ENCODE measurements at regions not wholly inside any gene's neighbourhood (a gene's known extent, or its start where the extent isn't known, plus 50 kb on each side); places are given as distances from the start of the nearest gene placed in this dataset.

DNA sequence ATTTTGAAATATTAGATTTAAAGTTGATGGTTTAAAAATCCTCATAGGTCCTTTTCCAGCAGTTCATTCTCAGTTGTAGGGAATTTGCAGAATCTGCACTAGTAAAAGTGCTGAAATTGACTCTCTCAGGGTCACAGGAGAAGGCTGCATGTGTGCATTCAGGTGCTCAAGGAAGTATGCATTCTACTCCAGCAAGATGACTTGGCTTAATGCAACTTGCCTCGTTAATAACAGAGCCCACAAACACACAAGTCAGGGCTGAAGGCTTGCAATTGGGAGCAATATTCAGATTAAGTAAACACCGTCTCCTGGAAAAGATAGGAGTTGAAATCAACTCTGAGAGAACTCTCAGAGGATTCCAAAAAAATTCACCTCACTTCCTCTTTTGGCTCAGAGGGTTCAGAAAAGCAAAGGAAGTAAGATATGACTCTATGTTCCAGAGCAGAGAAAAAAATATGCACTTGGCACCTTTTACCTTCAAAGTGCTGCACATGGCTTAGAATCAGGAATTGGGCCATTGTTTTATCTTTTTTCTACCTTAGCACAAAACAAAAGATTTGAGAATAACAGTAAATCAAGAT lies 406.3 kb upstream of the DCN start:
- Histone ChIP-seq H3K36me3 (ENCODE audit: control insufficient read depth in 2 of 2, extremely low read depth in 1 of 2, insufficient read depth in 1 of 2, low read length in 1 of 2) (no peaks in the 10 kb centered on the region), H3K27ac (ENCODE audit: low read length) (no peak overlapping the region), H3K4me1 (ENCODE audit: control insufficient read depth in 1 of 2, extremely low read depth in 1 of 2, insufficient read depth in 2 of 2, low read length in 2 of 2) (peaks cover 0 to 3% of the 10 kb centered on the region in 2 experiments), H3K27me3 (replicated peaks in 1 of 2; ENCODE audit: control insufficient read depth in 2 of 2, extremely low read depth in 1 of 2, insufficient read depth in 2 of 2, low read length in 1 of 2) (no peaks in the 10 kb centered on the region), H3K9me3 (no peaks in the 10 kb centered on the region), H3K4me3 (ENCODE audit: control insufficient read depth in 1 of 2, extremely low read depth in 1 of 2, low read length in 1 of 2) (no peak overlapping the region)
- Mint-ChIP-seq H3K4me3 (no peak overlapping the region), H3K36me3 (no peaks in the 10 kb centered on the region), H3K4me1 (peaks cover 2 to 8% (median 6%) of the 10 kb centered on the region in 3 donors), H3K27me3 (no peaks in the 10 kb centered on the region), H3K27ac (no peak overlapping the region), H3K9me3 (no peaks in the 10 kb centered on the region)
- ChIA-PET POLR2A (no interaction called here), CTCF (no interaction called here)
- ATAC-seq (replicated peaks in 1 of 4) (no peak), DNase-seq (no peak)
- no CpG with 5 or more reads among the region's 2 CpGs for WGBS (ENCODE audit: insufficient coverage)

DNA sequence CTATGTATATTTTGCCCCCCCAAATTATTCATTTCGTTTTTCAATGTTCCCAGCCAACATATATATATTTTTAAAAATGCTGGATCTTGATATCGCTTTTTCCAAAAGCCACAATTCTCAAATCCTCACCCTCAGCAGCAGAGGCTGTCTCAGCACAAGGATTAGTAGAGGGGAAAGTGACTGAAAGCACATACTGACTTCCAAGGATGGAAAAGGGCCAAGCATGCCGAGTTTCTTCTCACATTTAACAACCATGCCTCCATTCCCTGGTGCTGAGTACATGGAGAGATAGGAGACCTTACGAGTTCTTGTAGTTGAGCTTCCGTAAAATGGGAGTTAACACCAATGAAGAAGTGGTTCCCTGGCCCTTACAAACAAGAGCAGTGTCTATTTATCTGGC lies 403.4 kb upstream of the DCN start:
- ChIA-PET POLR2A (no interaction called here), CTCF (interaction anchor here in 1 of 2 donors (0.6 kb wide), 1 partner anchor 647 kb away, joined by 5 read pairs; no protein-coding TSS in a partner anchor)
- no peak overlapping the region for H3K4me3 ChIP-seq (ENCODE audit: control insufficient read depth in 1 of 2, extremely low read depth in 1 of 2, low read length in 1 of 2)
- no peak for DNase-seq
- WGBS (ENCODE audit: insufficient coverage), result no CpG with 5 or more reads among the region's 5 CpGs
- H3K27ac ChIP-seq (ENCODE audit: low read length), result no peak overlapping the region
- H3K27me3 ChIP-seq (replicated peaks in 1 of 2; ENCODE audit: control insufficient read depth in 2 of 2, extremely low read depth in 1 of 2, insufficient read depth in 2 of 2, low read length in 1 of 2), result no peaks in the 10 kb centered on the region
- Mint-ChIP-seq H3K4me1 (peaks cover 2 to 8% (median 6%) of the 10 kb centered on the region in 3 donors), H3K36me3 (no peaks in the 10 kb centered on the region), H3K27ac (no peak overlapping the region), H3K4me3 (no peak overlapping the region), H3K9me3 (no peaks in the 10 kb centered on the region), H3K27me3 (no peaks in the 10 kb centered on the region)
- ATAC-seq (replicated peaks in 1 of 4), result no peak
- peaks cover 0 to 3% of the 10 kb centered on the region in 2 experiments for H3K4me1 ChIP-seq (ENCODE audit: control insufficient read depth in 1 of 2, extremely low read depth in 1 of 2, insufficient read depth in 2 of 2, low read length in 2 of 2)
- H3K9me3 ChIP-seq, result no peaks in the 10 kb centered on the region
- H3K36me3 ChIP-seq (ENCODE audit: control insufficient read depth in 2 of 2, extremely low read depth in 1 of 2, insufficient read depth in 1 of 2, low read length in 1 of 2), result no peaks in the 10 kb centered on the region

DNA sequence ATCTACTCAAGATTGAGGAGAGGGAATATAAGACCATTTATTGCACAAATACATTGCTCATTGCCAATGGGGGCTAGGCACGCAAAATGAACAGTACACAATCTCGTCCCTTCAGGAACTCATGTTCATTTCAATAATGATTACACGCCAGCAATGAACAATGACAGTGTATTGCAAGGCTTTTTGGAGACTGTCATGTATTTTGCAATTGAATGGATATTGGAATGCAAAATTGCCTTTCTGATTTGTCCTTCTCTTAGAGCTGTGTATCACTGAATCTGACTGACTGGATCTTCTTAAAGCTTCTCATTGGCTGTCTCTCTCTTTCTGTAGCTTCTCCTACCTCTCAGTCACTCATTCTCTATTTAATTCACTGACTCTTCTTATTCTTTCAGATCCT lies 400.2 kb upstream of the DCN start:
- Histone ChIP-seq H3K36me3 (ENCODE audit: control insufficient read depth in 2 of 2, extremely low read depth in 1 of 2, insufficient read depth in 1 of 2, low read length in 1 of 2) (no peaks in the 10 kb centered on the region), H3K27me3 (replicated peaks in 1 of 2; ENCODE audit: control insufficient read depth in 2 of 2, extremely low read depth in 1 of 2, insufficient read depth in 2 of 2, low read length in 1 of 2) (no peaks in the 10 kb centered on the region), H3K4me1 (ENCODE audit: control insufficient read depth in 1 of 2, extremely low read depth in 1 of 2, insufficient read depth in 2 of 2, low read length in 2 of 2) (peaks cover 0 to under 1% of the 10 kb centered on the region in 2 experiments), H3K27ac (ENCODE audit: low read length) (no peak overlapping the region), H3K4me3 (ENCODE audit: control insufficient read depth in 1 of 2, extremely low read depth in 1 of 2, low read length in 1 of 2) (no peak overlapping the region), H3K9me3 (no peaks in the 10 kb centered on the region)
- Mint-ChIP-seq H3K9me3 (no peaks in the 10 kb centered on the region), H3K4me1 (peaks cover 10 to 18% (median 14%) of the 10 kb centered on the region in 3 donors), H3K4me3 (no peak overlapping the region), H3K27ac (no peak overlapping the region), H3K27me3 (no peaks in the 10 kb centered on the region), H3K36me3 (no peaks in the 10 kb centered on the region)
- whole genome bisulfite sequencing (ENCODE audit: insufficient coverage), result no CpG with 5 or more reads among the region's 3 CpGs
- ATAC-seq (replicated peaks in 1 of 4) (no peak), DNase-seq (no peak)
- CTCF ChIA-PET, result interaction anchor here in 1 of 2 donors (0.6 to 0.7 kb wide), 2 partner anchors 16 to 766 kb away, joined by 3 to 13 read pairs; no protein-coding TSS in a partner anchor
- POLR2A ChIA-PET, result no interaction called here

DNA sequence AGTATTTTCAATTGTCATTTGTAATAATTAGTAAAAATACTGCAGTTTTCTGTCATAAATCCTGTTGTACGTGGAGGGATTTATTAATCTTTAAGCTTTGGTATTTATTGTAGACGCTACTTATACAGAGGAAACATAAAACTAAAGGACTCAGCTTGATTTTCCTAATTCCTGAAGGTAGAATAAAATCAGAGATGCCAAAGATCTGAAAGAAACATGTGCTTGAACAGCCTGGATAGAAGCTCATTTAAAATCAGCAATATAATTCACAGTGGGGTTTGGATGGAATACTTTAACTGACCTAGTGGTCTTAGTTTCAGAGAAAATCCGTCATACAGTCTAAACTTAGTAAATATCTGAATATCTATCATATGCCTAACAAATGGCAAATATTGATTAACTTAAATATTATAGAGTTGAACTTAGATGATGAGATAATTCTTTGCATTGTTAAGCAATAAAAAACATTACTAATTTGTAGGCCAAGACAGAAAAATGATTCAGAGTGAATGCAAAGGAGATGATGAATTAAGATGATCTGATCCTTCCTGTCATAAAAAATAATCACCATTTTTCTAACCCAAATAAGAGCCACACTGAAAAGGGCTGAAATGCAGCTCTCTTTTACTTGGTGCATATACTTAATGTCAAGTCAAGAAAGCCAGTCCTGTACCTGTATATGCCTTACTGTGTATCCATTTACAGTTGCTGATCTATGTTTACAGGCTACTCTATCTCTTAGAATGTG lies 397.1 kb upstream of the DCN start:
- H3K4me3 ChIP-seq (ENCODE audit: control insufficient read depth in 1 of 2, extremely low read depth in 1 of 2, low read length in 1 of 2), result no peak overlapping the region
- no peaks in the 10 kb centered on the region for H3K27me3 ChIP-seq (replicated peaks in 1 of 2; ENCODE audit: control insufficient read depth in 2 of 2, extremely low read depth in 1 of 2, insufficient read depth in 2 of 2, low read length in 1 of 2)
- H3K27ac ChIP-seq (ENCODE audit: low read length), result no peak overlapping the region
- Mint-ChIP-seq H3K9me3 (no peaks in the 10 kb centered on the region), H3K27me3 (peaks cover 0 to 2% of the 10 kb centered on the region in 2 donors), H3K4me1 (peaks cover 16 to 24% (median 19%) of the 10 kb centered on the region in 3 donors), H3K36me3 (no peaks in the 10 kb centered on the region), H3K4me3 (no peak overlapping the region), H3K27ac (peak overlapping the region in 1 of 2 donors; percentile 25)
- no peak for DNase-seq
- H3K36me3 ChIP-seq (ENCODE audit: control insufficient read depth in 2 of 2, extremely low read depth in 1 of 2, insufficient read depth in 1 of 2, low read length in 1 of 2), result no peaks in the 10 kb centered on the region
- WGBS (ENCODE audit: insufficient coverage), result no CpG with 5 or more reads among the region's 3 CpGs
- CTCF ChIA-PET, result interaction anchor here (0.5 to 1.4 kb wide), 13 partner anchors 8 to 1035 kb away, joined by 3 to 9 read pairs (median 4); no protein-coding TSS in a partner anchor
- ATAC-seq (replicated peaks in 1 of 4), result no peak
- no peaks in the 10 kb centered on the region for H3K9me3 ChIP-seq
- peaks cover 0 to 2% of the 10 kb centered on the region in 2 experiments for H3K4me1 ChIP-seq (ENCODE audit: control insufficient read depth in 1 of 2, extremely low read depth in 1 of 2, insufficient read depth in 2 of 2, low read length in 2 of 2)
- POLR2A ChIA-PET, result interaction anchor here (0.6 to 1.9 kb wide), 7 partner anchors 11 to 566 kb away, joined by 3 to 10 read pairs (median 3); partner anchors contain the start of gene BTG1 (in 1 of the 2)

DNA sequence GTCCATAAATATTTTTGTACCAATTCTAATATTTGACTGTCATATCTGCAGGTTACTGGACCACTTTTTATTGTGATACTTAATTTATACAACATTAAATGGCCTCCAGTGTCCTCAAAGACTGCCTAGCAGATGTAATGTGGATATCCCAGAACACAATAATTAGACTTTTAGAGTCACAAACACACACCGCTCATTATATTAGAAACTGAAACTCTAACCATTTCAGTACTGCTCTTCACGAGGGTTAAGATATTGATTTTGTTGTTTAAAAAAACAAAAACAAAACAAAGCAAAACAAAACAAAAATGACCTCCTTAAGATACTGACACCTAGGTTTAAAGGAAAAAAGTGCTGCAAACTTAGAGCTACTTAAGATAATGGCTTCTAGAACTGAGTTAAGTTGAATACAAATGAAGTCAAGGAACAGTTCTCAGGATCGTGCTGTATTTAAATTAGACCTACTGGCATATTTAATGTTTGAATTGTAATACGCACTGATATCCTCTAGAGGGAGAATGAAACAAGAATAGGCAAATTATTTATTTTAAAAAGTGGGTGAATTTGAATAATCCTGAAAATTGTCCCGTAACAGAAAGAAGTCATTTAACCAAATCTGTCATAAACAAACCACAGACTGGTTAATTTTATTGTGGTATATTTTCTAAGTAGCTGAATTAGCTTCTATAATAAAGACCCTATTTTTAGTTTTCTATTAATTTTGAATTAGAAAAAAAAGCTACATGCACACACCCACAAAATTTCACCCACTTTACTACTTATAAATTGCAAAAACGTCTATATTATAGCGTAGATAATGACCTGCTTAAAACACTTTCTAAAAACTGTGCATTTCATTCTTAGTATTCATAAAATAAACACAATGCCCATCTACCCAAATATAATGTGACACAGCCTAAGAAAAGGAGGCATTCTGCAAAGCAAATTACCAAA lies 395.2 kb upstream of the DCN start:
- Mint-ChIP-seq H3K4me1 (peaks cover 21 to 32% (median 21%) of the 10 kb centered on the region in 3 donors), H3K36me3 (no peaks in the 10 kb centered on the region), H3K4me3 (peak overlapping the region; percentile 66 to 79 (median 78)), H3K27ac (peak overlapping the region; percentile 67 to 80), H3K9me3 (no peaks in the 10 kb centered on the region), H3K27me3 (peaks cover 0 to 2% of the 10 kb centered on the region in 2 donors)
- Histone ChIP-seq H3K27me3 (replicated peaks in 1 of 2; ENCODE audit: control insufficient read depth in 2 of 2, extremely low read depth in 1 of 2, insufficient read depth in 2 of 2, low read length in 1 of 2) (no peaks in the 10 kb centered on the region), H3K36me3 (ENCODE audit: control insufficient read depth in 2 of 2, extremely low read depth in 1 of 2, insufficient read depth in 1 of 2, low read length in 1 of 2) (no peaks in the 10 kb centered on the region), H3K9me3 (no peaks in the 10 kb centered on the region), H3K4me1 (ENCODE audit: control insufficient read depth in 1 of 2, extremely low read depth in 1 of 2, insufficient read depth in 2 of 2, low read length in 2 of 2) (peaks cover 0 to 2% of the 10 kb centered on the region in 2 experiments), H3K4me3 (ENCODE audit: control insufficient read depth in 1 of 2, extremely low read depth in 1 of 2, low read length in 1 of 2) (peak overlapping the region in 1 of 2 donors; percentile 40), H3K27ac (ENCODE audit: low read length) (no peak overlapping the region)
- DNase-seq (peak in 1 of 35 experiments; percentile 49), ATAC-seq (replicated peaks in 1 of 4) (peak; percentile 65 to 76 (median 74))
- 51% methylated on average over 2 of the region's 7 CpGs for WGBS (ENCODE audit: insufficient coverage)
- ChIA-PET CTCF (interaction anchor here (0.6 to 1.4 kb wide), 10 partner anchors 13 to 1033 kb away, joined by 3 to 7 read pairs (median 3); no protein-coding TSS in a partner anchor), POLR2A (interaction anchor here (0.6 to 1.9 kb wide), 4 partner anchors 560 to 1601 kb away, joined by 3 to 10 read pairs (median 4); partner anchors contain the start of gene BTG1 (in 1 of the 2))

- H3K4me3 ChIP-seq (ENCODE audit: control insufficient read depth in 1 of 2, extremely low read depth in 1 of 2, low read length in 1 of 2), result no peak overlapping the region
- Mint-ChIP-seq H3K27ac (no peak overlapping the region), H3K36me3 (no peaks in the 10 kb centered on the region), H3K9me3 (no peaks in the 10 kb centered on the region), H3K4me1 (peaks cover 21 to 32% (median 21%) of the 10 kb centered on the region in 3 donors), H3K4me3 (no peak overlapping the region), H3K27me3 (peaks cover 0 to 4% of the 10 kb centered on the region in 2 donors)
- H3K27me3 ChIP-seq (replicated peaks in 1 of 2; ENCODE audit: control insufficient read depth in 2 of 2, extremely low read depth in 1 of 2, insufficient read depth in 2 of 2, low read length in 1 of 2), result no peaks in the 10 kb centered on the region
- ATAC-seq (replicated peaks in 1 of 4) (no peak), DNase-seq (no peak)
- H3K27ac ChIP-seq (ENCODE audit: low read length), result no peak overlapping the region
- CTCF ChIA-PET, result interaction anchor here in 1 of 2 donors (1.0 kb wide), 1 partner anchor 194 kb away, joined by 3 read pairs; no protein-coding TSS in a partner anchor
- no CpG with 5 or more reads among the region's 1 CpG for WGBS (ENCODE audit: insufficient coverage)
- POLR2A ChIA-PET, result no interaction called here
- H3K36me3 ChIP-seq (ENCODE audit: control insufficient read depth in 2 of 2, extremely low read depth in 1 of 2, insufficient read depth in 1 of 2, low read length in 1 of 2), result no peaks in the 10 kb centered on the region
- no peaks in the 10 kb centered on the region for H3K9me3 ChIP-seq
- H3K4me1 ChIP-seq (ENCODE audit: control insufficient read depth in 1 of 2, extremely low read depth in 1 of 2, insufficient read depth in 2 of 2, low read length in 2 of 2), result peaks cover 0 to 2% of the 10 kb centered on the region in 2 experiments
Measured at GRCh38 chr12:91576432-91576831, 393.8 kb upstream of the DCN start.

All from T-cell (primary cell).